Mammary epithelial cell (primary cell): ENCODE measurements at regions not wholly inside any gene's neighbourhood (a gene's known extent, or its start where the extent isn't known, plus 50 kb on each side); places are given as distances from the start of the nearest gene placed in this dataset.

Experiments
- CTCF ChIP-seq, 2 donors: IDR thresholded peaks in 1 of 2; conservative IDR thresholded peaks in 1 of 2; 2 replicates each; pipeline ENCODE4 v1.5.1; 2011 to 2012; ENCODE audit warnings: inconsistent platforms in 2 of 2, low read length in 2 of 2, mild to moderate bottlenecking in 2 of 2, control low read depth in 1 of 2, low read depth in 1 of 2; ENCODE audit not compliant: insufficient read depth in 1 of 2; ENCODE audit errors: extremely low read depth in 1 of 2
- EZH2 ChIP-seq: IDR thresholded peaks from 2 replicates; pipeline ENCODE4 v1.6.1; 2012; ENCODE audit warnings: low read length, inconsistent platforms, borderline replicate concordance

GRCh38 chr18:22606563-22607283 lies 189.0 kb upstream of the CTAGE1 start:
- TF ChIP-seq CTCF (conservative IDR thresholded peaks at IDR 0.05 in 1 of 2, IDR thresholded peaks at IDR 0.05 in 1 of 2; ENCODE audit: extremely low read depth in 1 of 2, insufficient read depth in 1 of 2, low read depth in 1 of 2, low read length in 2 of 2) (no peak), EZH2 (no peak)
